ENCODE measurements at regions not wholly inside any gene's neighbourhood (a gene's known extent, or its start where the extent isn't known, plus 50 kb on each side); places are given as distances from the start of the nearest gene placed in this dataset.

DNA sequence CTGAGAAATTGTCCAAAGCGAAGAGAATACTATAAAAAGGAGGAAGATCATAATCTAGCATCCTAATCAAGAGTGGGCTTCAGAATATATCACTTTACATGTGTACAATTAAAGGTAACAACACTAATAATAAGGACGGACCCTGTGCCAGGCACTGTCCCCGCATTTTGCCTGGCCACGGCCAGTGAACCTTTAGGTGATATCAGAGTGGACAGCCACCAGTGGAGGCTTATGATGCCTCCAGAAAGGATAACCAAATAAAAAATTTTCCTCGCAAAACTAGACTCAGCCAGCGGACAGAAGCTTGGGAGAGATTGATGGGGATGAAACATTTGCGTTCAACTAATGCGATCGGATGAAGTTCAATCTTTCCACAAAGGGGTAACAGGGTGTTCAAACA, 436.4 kb downstream of the NPHP4 start (continued):
- TF ChIP-seq, protein P1, sequence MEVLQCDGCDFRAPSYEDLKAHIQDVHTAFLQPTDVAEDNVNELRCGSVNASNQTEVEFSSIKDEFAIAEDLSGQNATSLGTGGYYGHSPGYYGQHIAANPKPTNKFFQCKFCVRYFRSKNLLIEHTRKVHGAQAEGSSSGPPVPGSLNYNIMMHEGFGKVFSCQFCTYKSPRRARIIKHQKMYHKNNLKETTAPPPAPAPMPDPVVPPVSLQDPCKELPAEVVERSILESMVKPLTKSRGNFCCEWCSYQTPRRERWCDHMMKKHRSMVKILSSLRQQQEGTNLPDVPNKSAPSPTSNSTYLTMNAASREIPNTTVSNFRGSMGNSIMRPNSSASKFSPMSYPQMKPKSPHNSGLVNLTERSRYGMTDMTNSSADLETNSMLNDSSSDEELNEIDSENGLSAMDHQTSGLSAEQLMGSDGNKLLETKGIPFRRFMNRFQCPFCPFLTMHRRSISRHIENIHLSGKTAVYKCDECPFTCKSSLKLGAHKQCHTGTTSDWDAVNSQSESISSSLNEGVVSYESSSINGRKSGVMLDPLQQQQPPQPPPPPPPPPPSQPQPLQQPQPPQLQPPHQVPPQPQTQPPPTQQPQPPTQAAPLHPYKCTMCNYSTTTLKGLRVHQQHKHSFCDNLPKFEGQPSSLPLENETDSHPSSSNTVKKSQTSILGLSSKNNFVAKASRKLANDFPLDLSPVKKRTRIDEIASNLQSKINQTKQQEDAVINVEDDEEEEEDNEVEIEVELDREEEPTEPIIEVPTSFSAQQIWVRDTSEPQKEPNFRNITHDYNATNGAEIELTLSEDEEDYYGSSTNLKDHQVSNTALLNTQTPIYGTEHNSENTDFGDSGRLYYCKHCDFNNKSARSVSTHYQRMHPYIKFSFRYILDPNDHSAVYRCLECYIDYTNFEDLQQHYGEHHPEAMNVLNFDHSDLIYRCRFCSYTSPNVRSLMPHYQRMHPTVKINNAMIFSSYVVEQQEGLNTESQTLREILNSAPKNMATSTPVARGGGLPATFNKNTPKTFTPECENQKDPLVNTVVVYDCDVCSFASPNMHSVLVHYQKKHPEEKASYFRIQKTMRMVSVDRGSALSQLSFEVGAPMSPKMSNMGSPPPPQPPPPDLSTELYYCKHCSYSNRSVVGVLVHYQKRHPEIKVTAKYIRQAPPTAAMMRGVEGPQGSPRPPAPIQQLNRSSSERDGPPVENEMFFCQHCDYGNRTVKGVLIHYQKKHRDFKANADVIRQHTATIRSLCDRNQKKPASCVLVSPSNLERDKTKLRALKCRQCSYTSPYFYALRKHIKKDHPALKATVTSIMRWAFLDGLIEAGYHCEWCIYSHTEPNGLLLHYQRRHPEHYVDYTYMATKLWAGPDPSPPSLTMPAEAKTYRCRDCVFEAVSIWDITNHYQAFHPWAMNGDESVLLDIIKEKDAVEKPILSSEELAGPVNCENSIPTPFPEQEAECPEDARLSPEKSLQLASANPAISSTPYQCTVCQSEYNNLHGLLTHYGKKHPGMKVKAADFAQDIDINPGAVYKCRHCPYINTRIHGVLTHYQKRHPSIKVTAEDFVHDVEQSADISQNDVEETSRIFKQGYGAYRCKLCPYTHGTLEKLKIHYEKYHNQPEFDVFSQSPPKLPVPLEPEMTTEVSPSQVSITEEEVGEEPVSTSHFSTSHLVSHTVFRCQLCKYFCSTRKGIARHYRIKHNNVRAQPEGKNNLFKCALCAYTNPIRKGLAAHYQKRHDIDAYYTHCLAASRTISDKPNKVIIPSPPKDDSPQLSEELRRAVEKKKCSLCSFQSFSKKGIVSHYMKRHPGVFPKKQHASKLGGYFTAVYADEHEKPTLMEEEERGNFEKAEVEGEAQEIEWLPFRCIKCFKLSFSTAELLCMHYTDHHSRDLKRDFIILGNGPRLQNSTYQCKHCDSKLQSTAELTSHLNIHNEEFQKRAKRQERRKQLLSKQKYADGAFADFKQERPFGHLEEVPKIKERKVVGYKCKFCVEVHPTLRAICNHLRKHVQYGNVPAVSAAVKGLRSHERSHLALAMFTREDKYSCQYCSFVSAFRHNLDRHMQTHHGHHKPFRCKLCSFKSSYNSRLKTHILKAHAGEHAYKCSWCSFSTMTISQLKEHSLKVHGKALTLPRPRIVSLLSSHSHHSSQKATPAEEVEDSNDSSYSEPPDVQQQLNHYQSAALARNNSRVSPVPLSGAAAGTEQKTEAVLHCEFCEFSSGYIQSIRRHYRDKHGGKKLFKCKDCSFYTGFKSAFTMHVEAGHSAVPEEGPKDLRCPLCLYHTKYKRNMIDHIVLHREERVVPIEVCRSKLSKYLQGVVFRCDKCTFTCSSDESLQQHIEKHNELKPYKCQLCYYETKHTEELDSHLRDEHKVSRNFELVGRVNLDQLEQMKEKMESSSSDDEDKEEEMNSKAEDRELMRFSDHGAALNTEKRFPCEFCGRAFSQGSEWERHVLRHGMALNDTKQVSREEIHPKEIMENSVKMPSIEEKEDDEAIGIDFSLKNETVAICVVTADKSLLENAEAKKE (CRISPR knock-in tag; IDR thresholded peaks at IDR 0.05) = no peak
- TF ChIP-seq ZNF331 (CRISPR knock-in tag; IDR thresholded peaks at IDR 0.05; ENCODE audit: low read depth) (no peak), CREB1 (CRISPR knock-in tag; IDR thresholded peaks at IDR 0.05; ENCODE audit: low read depth) (no peak)

DNA sequence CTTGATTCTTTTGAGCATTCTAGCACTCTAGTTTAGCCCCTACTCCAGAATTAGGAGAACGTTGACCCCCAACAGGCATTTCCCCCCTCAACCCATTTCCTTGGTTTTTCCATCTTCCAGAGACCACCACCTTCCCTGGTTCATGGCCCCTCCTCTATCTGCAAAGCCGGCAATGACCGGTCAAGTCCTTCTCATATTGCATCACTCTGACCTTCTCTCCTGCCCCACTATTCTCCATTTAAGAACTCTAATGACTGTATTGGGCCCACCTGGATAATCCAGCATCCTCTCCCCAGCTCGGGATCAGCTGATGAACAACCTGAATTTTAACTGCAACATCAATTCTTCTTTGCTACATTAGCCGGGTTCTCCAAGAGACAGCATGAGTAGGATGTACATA, 437.4 kb downstream of the NPHP4 start:
- no peaks in the 10 kb centered on the region; the same call in 1 of the 2 replicates for H3K36me3 ChIP-seq (ENCODE audit: insufficient read depth)
- peaks cover 39% of the 10 kb centered on the region for H3K9me3 Mint-ChIP-seq
- peaks cover 16% of the 10 kb centered on the region for H3K36me3 Mint-ChIP-seq (ENCODE audit: low read depth)
- H4K20me1 ChIP-seq (replicated peaks; ENCODE audit: insufficient read depth) = no peaks in the 10 kb centered on the region
- H3K27me3 ChIP-seq (ENCODE audit: insufficient read depth) = no peaks in the 10 kb centered on the region
- no peak overlapping the region; the same call in 1 of the 2 replicates for H3K27ac Mint-ChIP-seq
- H3K9me2 ChIP-seq (ENCODE audit: insufficient read depth) = no peaks in the 10 kb centered on the region
- DNase-seq (ENCODE audit: low spot score) (no peak), ATAC-seq (no peak)
- no peak overlapping the region for H3K4me3 Mint-ChIP-seq
- no peak overlapping the region for H2AFZ ChIP-seq
- no peak overlapping the region for H3K4me3 ChIP-seq
- no peaks in the 10 kb centered on the region for H3K4me1 ChIP-seq (ENCODE audit: insufficient read depth)
- H3K79me2 ChIP-seq (replicated peaks; ENCODE audit: insufficient read depth) = no peaks in the 10 kb centered on the region
- H3K4me1 Mint-ChIP-seq = no peaks in the 10 kb centered on the region
- no peak overlapping the region for H3K27ac ChIP-seq (ENCODE audit: low read depth)
- H3F3A ChIP-seq (replicated peaks; ENCODE audit: low read depth) = no peaks in the 10 kb centered on the region
- H3K27me3 Mint-ChIP-seq (ENCODE audit: insufficient read depth, low read depth, poor library complexity) = peaks cover 14% of the 10 kb centered on the region
- H3K4me2 ChIP-seq = no peak overlapping the region
- TF ChIP-seq, protein P2, sequence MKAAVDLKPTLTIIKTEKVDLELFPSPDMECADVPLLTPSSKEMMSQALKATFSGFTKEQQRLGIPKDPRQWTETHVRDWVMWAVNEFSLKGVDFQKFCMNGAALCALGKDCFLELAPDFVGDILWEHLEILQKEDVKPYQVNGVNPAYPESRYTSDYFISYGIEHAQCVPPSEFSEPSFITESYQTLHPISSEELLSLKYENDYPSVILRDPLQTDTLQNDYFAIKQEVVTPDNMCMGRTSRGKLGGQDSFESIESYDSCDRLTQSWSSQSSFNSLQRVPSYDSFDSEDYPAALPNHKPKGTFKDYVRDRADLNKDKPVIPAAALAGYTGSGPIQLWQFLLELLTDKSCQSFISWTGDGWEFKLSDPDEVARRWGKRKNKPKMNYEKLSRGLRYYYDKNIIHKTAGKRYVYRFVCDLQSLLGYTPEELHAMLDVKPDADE (IDR thresholded peaks at IDR 0.05) = no peak
- TF ChIP-seq, protein P3, sequence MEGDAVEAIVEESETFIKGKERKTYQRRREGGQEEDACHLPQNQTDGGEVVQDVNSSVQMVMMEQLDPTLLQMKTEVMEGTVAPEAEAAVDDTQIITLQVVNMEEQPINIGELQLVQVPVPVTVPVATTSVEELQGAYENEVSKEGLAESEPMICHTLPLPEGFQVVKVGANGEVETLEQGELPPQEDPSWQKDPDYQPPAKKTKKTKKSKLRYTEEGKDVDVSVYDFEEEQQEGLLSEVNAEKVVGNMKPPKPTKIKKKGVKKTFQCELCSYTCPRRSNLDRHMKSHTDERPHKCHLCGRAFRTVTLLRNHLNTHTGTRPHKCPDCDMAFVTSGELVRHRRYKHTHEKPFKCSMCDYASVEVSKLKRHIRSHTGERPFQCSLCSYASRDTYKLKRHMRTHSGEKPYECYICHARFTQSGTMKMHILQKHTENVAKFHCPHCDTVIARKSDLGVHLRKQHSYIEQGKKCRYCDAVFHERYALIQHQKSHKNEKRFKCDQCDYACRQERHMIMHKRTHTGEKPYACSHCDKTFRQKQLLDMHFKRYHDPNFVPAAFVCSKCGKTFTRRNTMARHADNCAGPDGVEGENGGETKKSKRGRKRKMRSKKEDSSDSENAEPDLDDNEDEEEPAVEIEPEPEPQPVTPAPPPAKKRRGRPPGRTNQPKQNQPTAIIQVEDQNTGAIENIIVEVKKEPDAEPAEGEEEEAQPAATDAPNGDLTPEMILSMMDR (conservative IDR thresholded peaks at IDR 0.05; ENCODE audit: low read depth in 2 of 2) = no peak
- TF ChIP-seq ZNF114 (CRISPR knock-in tag; IDR thresholded peaks at IDR 0.05) (no peak), NANOG (IDR thresholded peaks at IDR 0.05; ENCODE audit: borderline replicate concordance) (no peak), EZH2 (IDR thresholded peaks at IDR 0.05; ENCODE audit: low read depth, unreplicated experiment) (no peak), CREB1 (CRISPR knock-in tag; IDR thresholded peaks at IDR 0.05; ENCODE audit: low read depth) (no peak)
- TF ChIP-seq, protein P4, sequence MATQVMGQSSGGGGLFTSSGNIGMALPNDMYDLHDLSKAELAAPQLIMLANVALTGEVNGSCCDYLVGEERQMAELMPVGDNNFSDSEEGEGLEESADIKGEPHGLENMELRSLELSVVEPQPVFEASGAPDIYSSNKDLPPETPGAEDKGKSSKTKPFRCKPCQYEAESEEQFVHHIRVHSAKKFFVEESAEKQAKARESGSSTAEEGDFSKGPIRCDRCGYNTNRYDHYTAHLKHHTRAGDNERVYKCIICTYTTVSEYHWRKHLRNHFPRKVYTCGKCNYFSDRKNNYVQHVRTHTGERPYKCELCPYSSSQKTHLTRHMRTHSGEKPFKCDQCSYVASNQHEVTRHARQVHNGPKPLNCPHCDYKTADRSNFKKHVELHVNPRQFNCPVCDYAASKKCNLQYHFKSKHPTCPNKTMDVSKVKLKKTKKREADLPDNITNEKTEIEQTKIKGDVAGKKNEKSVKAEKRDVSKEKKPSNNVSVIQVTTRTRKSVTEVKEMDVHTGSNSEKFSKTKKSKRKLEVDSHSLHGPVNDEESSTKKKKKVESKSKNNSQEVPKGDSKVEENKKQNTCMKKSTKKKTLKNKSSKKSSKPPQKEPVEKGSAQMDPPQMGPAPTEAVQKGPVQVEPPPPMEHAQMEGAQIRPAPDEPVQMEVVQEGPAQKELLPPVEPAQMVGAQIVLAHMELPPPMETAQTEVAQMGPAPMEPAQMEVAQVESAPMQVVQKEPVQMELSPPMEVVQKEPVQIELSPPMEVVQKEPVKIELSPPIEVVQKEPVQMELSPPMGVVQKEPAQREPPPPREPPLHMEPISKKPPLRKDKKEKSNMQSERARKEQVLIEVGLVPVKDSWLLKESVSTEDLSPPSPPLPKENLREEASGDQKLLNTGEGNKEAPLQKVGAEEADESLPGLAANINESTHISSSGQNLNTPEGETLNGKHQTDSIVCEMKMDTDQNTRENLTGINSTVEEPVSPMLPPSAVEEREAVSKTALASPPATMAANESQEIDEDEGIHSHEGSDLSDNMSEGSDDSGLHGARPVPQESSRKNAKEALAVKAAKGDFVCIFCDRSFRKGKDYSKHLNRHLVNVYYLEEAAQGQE (IDR thresholded peaks at IDR 0.05; ENCODE audit: unreplicated experiment) = no peak
